ENCODE measurements at regions not wholly inside any gene's neighbourhood (a gene's known extent, or its start where the extent isn't known, plus 50 kb on each side); places are given as distances from the start of the nearest gene placed in this dataset.

DNA sequence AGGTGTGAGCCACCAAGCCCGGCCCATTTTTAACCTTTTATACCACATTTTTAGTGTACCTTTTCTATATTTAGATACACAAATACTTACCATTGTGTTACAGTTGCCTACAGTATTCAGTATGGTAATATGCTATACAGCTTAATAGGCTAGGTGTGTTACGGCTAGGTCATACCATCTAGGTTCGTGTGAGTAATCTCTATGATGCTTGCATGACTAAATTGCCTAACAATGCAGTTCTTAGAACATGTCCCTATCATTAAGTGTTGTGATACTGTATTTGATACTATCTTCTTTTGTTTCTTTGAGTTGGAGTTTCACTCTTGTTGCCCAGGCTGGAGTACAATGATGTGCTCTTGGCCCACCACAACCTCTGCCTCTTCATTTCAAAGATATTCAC, 387.7 kb upstream of the SASH1 start:
- no peak for TF ChIP-seq YY1 (IDR thresholded peaks at IDR 0.05; ENCODE audit: insufficient read depth, insufficient read length)
- TF ChIP-seq SUZ12 (IDR thresholded peaks at IDR 0.05; ENCODE audit: extremely low read depth, insufficient read depth, insufficient read length), result no peak
- no peak for TF ChIP-seq ZNF274 (IDR thresholded peaks at IDR 0.05; ENCODE audit: low read depth, low read length)

Measured in NT2/D1 (cell line).